Peyer's patch (tissue), 4 donors: ENCODE measurements at regions not wholly inside any gene's neighbourhood (a gene's known extent, or its start where the extent isn't known, plus 50 kb on each side); places are given as distances from the start of the nearest gene placed in this dataset.

Experiments
- CTCF ChIP-seq, 6 experiments: fragments of 450-650 bp in 4 of 6; fragments of 200-600 bp in 2 of 6; sonication (generic) in 1 of 6; IDR thresholded peaks; one replicate each; pipeline ENCODE4 v1.5.1; 2017 to 2019; ENCODE audit warnings: antibody characterized with exemption in 6 of 6, mild to moderate bottlenecking in 3 of 6, moderate library complexity in 1 of 6
- POLR2A ChIP-seq, 2 donors: fragments of 450-650 bp; IDR thresholded peaks; one replicate each; pipeline ENCODE4 v1.5.1; 2017; ENCODE audit warnings: antibody characterized with exemption in 2 of 2, mild to moderate bottlenecking in 2 of 2, moderate library complexity in 2 of 2

- TF ChIP-seq CTCF (IDR thresholded peaks at IDR 0.05): no peak
- TF ChIP-seq POLR2A (IDR thresholded peaks at IDR 0.05): no peak
These were observed 277.4 kb upstream of the CHRNA7 start for GRCh38 chr15:31752905-31753304.
